Epithelial cell of esophagus (primary cell): ENCODE measurements at regions not wholly inside any gene's neighbourhood (a gene's known extent, or its start where the extent isn't known, plus 50 kb on each side); places are given as distances from the start of the nearest gene placed in this dataset.
"Not testable (repeated sequence)": the region's sequence is repeated elsewhere in the genome, so short reads cannot be mapped to it uniquely, and the experiment has no call there.

Experiments used
- DNase-seq: peaks from one replicate; pipeline ENCODE4 v3.0.0; 2010; ENCODE audit warnings: low read depth
- H3K4me3 ChIP-seq: 2 replicates; pipeline ENCODE4 v1.5.1; 2011; ENCODE audit warnings: mild to moderate bottlenecking, low read length, control low read depth
- CTCF ChIP-seq: IDR thresholded peaks from 2 replicates; pipeline ENCODE4 v1.5.1; 2011; ENCODE audit warnings: low read depth, mild to moderate bottlenecking, low read length, control low read depth, inconsistent platforms; ENCODE audit not compliant: insufficient read depth; ENCODE audit errors: missing control alignments

DNA sequence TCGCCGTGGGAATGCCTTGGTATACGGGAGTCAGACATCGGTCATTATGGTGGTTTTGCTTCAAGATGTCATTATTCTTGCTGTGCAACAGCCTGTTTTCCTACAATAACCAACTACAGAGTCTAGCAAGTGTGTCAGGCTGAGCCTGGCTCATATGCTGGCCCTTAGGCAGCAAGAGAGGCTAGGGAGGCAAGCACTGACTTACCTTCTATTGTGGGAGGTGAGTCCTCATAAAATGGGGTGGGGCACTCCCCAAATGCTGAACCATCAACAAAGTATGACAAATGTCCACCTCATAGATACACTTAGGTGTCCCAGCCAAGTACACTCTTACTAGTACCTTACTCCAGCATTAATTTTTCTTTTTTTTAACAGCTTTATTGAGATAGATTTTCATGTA lies 77.0 kb upstream of the ATL2 start:
- H3K4me3 ChIP-seq: no peak overlapping the region
- no peak for TF ChIP-seq CTCF
- DNase-seq: peak; percentile 90

DNA sequence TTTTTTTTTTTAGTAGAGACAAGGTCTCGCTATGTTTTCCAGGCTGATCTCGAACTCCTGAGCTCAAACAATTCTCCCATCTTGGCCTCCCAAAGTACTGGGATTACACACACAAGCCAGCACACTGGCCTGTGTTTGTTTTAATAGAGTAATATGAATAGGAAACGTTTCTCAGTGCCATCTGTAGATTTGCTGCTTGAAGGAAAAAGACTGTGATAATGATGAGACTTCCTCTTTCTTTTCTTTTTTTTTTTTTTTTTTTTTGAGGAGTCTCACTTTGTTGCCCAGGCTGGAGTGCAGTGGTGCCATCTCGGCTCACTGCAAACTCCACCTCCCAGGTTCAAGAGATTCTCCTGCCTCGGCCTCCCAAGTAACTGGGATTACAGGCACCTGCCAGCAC lies 74.7 kb upstream of the ATL2 start:
- DNase-seq, H3K4me3 ChIP-seq: not testable (repeated sequence)

- no peak for TF ChIP-seq CTCF
- H3K4me3 ChIP-seq: no peak overlapping the region
- peak; percentile 46 for DNase-seq
Observed at GRCh38 chr2:38450509-38450908, 73.4 kb upstream of the ATL2 start.

GRCh38 chr2:38448692-38449410 lies 71.8 kb upstream of the ATL2 start:
- no peak overlapping the region for H3K4me3 ChIP-seq

DNA sequence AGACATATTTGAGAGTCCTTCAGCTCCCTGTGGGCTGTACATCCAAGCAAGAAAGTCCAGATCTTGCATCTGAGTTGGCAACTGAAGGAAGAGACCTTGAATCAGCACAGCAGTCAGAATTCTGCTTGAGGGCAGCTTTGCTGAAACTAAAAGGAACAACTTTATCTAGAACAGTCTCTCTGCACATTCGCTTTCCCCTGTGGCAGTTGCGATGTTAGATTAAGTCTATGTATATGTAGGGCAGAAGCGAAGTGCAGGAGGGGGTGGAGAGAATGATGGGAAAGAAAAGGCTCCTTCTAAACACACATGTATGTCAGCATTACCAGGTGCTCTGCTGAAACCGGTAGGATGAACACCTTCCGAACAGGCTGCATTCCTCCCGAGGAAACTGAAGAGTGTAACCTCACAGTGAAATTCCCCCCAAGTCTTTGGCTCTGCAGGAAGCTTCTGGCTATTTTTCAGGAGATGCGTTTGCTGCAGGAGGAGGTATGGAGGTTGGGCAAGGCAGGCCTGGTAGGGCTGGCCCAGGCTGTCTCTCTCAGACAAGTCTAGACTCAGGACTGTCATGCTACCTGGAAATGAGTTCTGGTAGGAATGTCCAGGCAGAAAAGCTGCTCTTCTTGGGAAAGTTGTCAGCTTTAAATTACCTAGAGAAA lies 70.0 kb upstream of the ATL2 start:
- TF ChIP-seq CTCF: no peak
- peak; percentile 95 for DNase-seq
- peak overlapping the region; percentile 52 for H3K4me3 ChIP-seq

More at GRCh38 chr2:38448692-38449410, 71.8 kb upstream of the ATL2 start:
- no peak for TF ChIP-seq CTCF
- peak; percentile 80 for DNase-seq

GRCh38 chr2:38446418-38446817 lies 69.3 kb upstream of the ATL2 start:
- peak; percentile 33 for TF ChIP-seq CTCF
- DNase-seq: no peak
- H3K4me3 ChIP-seq: peak overlapping the region; percentile 52

DNA sequence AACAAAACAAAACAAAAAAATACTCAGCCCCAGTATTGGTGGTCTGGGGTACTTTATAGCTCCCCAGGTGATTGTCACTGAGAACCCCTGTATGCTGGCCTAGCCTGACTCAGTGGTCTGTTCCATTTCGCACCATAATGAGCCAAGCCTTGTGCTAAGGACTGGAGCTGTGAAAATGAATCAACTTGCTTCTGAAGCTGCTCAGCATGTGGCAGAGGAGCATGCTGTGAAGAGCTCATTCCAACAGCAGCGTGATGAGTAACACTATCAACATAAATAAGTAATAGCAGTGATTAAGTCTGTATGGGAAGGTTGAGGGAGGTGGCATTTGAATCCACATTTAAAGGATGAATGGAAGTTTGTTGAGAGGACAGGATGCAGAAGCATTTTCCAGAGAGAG lies 67.2 kb upstream of the ATL2 start:
- no peak overlapping the region for H3K4me3 ChIP-seq
- TF ChIP-seq CTCF: no peak
- peak; percentile 93 for DNase-seq
